K562 (cell line): ENCODE measurements at regions not wholly inside any gene's neighbourhood (a gene's known extent, or its start where the extent isn't known, plus 50 kb on each side); places are given as distances from the start of the nearest gene placed in this dataset.
"Not testable (repeated sequence)": the region's sequence is repeated elsewhere in the genome, so short reads cannot be mapped to it uniquely, and the experiment has no call there.

ENCODE experiments used
- ATAC-seq: fragments of 200-7000 bp; cut with Tn5 transposase; 3 replicates; pipeline ENCODE4 v1.9.1; 2020; ENCODE audit warnings: moderate library complexity
- BruUV-seq: library from RNA; stranded (reverse); fragments of 400-500 nt; replicated peaks from 2 replicates; lab custom pipeline; 2021; lab: Mats Ljungman, UMichigan
- CTCF ChIA-PET: fragments of 300-600 bp; formaldehyde crosslinking; extraction: SDS; loops from one replicate; lab custom pipeline; 2021; ENCODE audit warnings: low intra/inter-chr PET ratio; lab: Yijun Ruan, JAX
- POLR2A ChIA-PET: fragments of 300-600, 350-650 bp; sonication (Branson Sonifier 250); formaldehyde crosslinking; extraction: SDS; loops from one replicate; lab custom pipeline; 2021; ENCODE audit warnings: antibody characterized with exemption, inconsistent platforms; lab: Yijun Ruan, JAX
- DNase-seq, 4 experiments: peaks; one replicate each; pipeline versions ENCODE4 v3.0.0 to v3.0.0-alpha.2; 2011 to 2018; ENCODE audit warnings: low spot score in 3 of 4, mixed read lengths in 3 of 4; ENCODE audit errors: extremely low read depth in 1 of 4
- FAIRE-seq: peaks from 2 replicates; lab custom pipeline; 2011; peaks lifted over from hg19 to GRCh38; lab: Jason Lieb, UNC
- H2AFZ ChIP-seq: 2 replicates; pipeline ENCODE4 v1.6.0; 2011; ENCODE audit warnings: low read depth, low read length, control low read depth, inconsistent platforms
- H3K27ac ChIP-seq: fragments of 200-600 bp; 3 replicates; pipeline ENCODE4 v1.8.0; 2011; ENCODE audit warnings: low read depth, mild to moderate bottlenecking, control low read depth, inconsistent platforms, low read length, moderate library complexity, mixed read lengths; ENCODE audit errors: extremely low read depth
- H3K27me3 ChIP-seq, 2 experiments: fragments of 300-600 bp in 1 of 2; 2 replicates in 1 of 2; 3 replicates in 1 of 2; pipeline versions ENCODE4 v1.6.0 to v1.8.0; 2011; ENCODE audit warnings: inconsistent platforms in 2 of 2, low read length in 2 of 2, mild to moderate bottlenecking in 1 of 2, mixed read lengths in 1 of 2, moderate library complexity in 1 of 2; ENCODE audit not compliant: control insufficient read depth in 2 of 2, insufficient read depth in 2 of 2
- H3K36me3 ChIP-seq: fragments of 300-600 bp; 3 replicates; pipeline ENCODE4 v1.8.0; 2011; ENCODE audit warnings: mild to moderate bottlenecking, low read length, inconsistent platforms; ENCODE audit not compliant: control insufficient read depth, insufficient read depth
- H3K4me1 ChIP-seq, 2 experiments: fragments of 200-600 bp in 1 of 2; replicated peaks in 1 of 2; 2 replicates in 1 of 2; 3 replicates in 1 of 2; pipeline versions ENCODE4 v1.5.1 to v1.8.0; 2011; ENCODE audit warnings: inconsistent platforms in 2 of 2, low read length in 2 of 2, mild to moderate bottlenecking in 1 of 2, mixed read lengths in 1 of 2, moderate library complexity in 1 of 2; ENCODE audit not compliant: control insufficient read depth in 2 of 2, insufficient read depth in 2 of 2
- H3K4me2 ChIP-seq: 2 replicates; pipeline ENCODE4 v1.6.1; 2011; ENCODE audit warnings: low read length, control low read depth, inconsistent platforms, mixed read lengths; ENCODE audit not compliant: insufficient read depth
- H3K4me3 ChIP-seq: fragments of 200-600 bp; sonication (generic), shearing (Covaris generic); 2 replicates; pipeline ENCODE4 v1.5.1; 2016; ENCODE audit warnings: control low read depth, inconsistent platforms
- H3K79me2 ChIP-seq: fragments of 200-600 bp; 3 replicates; pipeline ENCODE4 v1.8.0; 2011; ENCODE audit warnings: low read length, inconsistent platforms; ENCODE audit not compliant: control insufficient read depth, insufficient read depth
- H3K9ac ChIP-seq, 2 experiments: 2 replicates each; pipeline versions ENCODE4 v1.6.0 to v1.6.1; 2011; ENCODE audit warnings: low read depth in 2 of 2, low read length in 2 of 2, control low read depth in 1 of 2, inconsistent platforms in 1 of 2, mild to moderate bottlenecking in 1 of 2, mixed read lengths in 1 of 2; ENCODE audit not compliant: insufficient read depth in 1 of 2
- H3K9me1 ChIP-seq: one replicate; pipeline ENCODE4 v1.6.0; 2011; ENCODE audit warnings: inconsistent platforms, mild to moderate bottlenecking, low read length, moderate library complexity; ENCODE audit not compliant: control insufficient read depth, insufficient read depth
- H3K9me3 ChIP-seq: replicated peaks from 2 replicates; pipeline ENCODE4 v1.5.1; 2011; ENCODE audit warnings: low read depth, low read length, inconsistent platforms; ENCODE audit not compliant: control insufficient read depth, insufficient read depth
- H4K20me1 ChIP-seq: replicated peaks from 2 replicates; pipeline ENCODE4 v1.6.1; 2011; ENCODE audit warnings: low read length, inconsistent platforms, mixed read lengths; ENCODE audit not compliant: control insufficient read depth, insufficient read depth
- ATF1 ChIP-seq, 2 experiments: fragments of 450-650 bp in 1 of 2; IDR thresholded peaks; 2 replicates each; pipeline ENCODE4 v1.6.1; 2016; ENCODE audit warnings: missing compliant biosample characterization in 1 of 2, missing genetic modification characterization in 1 of 2
- CBX8 ChIP-seq: fragments of 200-600 bp; sonication (generic); IDR thresholded peaks from 2 replicates; pipeline ENCODE4 v1.6.1; 2012; ENCODE audit warnings: borderline replicate concordance, mixed run types, low read depth, mild to moderate bottlenecking, moderate library complexity, mixed read lengths, low read length, control low read depth, inconsistent platforms; ENCODE audit not compliant: poor library complexity, severe bottlenecking; ENCODE audit errors: extremely low read depth
- LCOR ChIP-seq: sonication (generic); formaldehyde crosslinking; IDR thresholded peaks from 2 replicates; pipeline ENCODE4 v1.8.0; 2022; ENCODE audit warnings: mild to moderate bottlenecking, missing genetic modification reagents
- MCM5 ChIP-seq: fragments of 450-650 bp; IDR thresholded peaks from 2 replicates; pipeline ENCODE4 v1.6.1; 2016; ENCODE audit warnings: low read depth
- SMARCA4 ChIP-seq: fragments of 450-650 bp; IDR thresholded peaks from 2 replicates; pipeline ENCODE4 v1.6.1; 2016
- TARDBP ChIP-seq: fragments of 450-650 bp; IDR thresholded peaks from 2 replicates; pipeline ENCODE4 v1.6.1; 2016
- TGIF2 ChIP-seq: sonication (generic); formaldehyde crosslinking; IDR thresholded peaks from 2 replicates; pipeline ENCODE4 v1.8.1; 2022; ENCODE audit warnings: mild to moderate bottlenecking, missing genetic modification reagents, moderate library complexity
- XRCC4 ChIP-seq: IDR thresholded peaks from one replicate; pipeline ENCODE4 v1.6.1; 2011; ENCODE audit not compliant: insufficient read depth, insufficient read length; ENCODE audit errors: extremely low read depth
- ZNF57 ChIP-seq: fragments of 450-650 bp; formaldehyde crosslinking; IDR thresholded peaks from 2 replicates; pipeline ENCODE4 v1.4.0; 2020; ENCODE audit warnings: mild to moderate bottlenecking, moderate library complexity
- WGBS: fragments of 100-300 bp; shearing (Covaris generic); methylation state at CpG from one replicate; pipeline ENCODE4 v1.1.6; 2016; ENCODE audit warnings: low coverage, mixed read lengths; ENCODE audit not compliant: insufficient coverage; ENCODE audit errors: missing lambda C conversion rate; 5-methylcytosine and 5-hydroxymethylcytosine counted together
- in situ Hi-C: fragments of 300-500 bp; cut with MboI; formaldehyde crosslinking; loops from 4 replicates; pipeline ENCODE4 v1.15.0; 2018; ENCODE audit warnings: inconsistent platforms, mixed read lengths
- intact Hi-C: fragments of 100-400 bp; cut with micrococcal nuclease; formaldehyde crosslinking; loops from 2 replicates; pipeline ENCODE4 v1.14.2; 2022
- TF ChIP-seq, protein P1 (sequence below), 2 experiments: IDR thresholded peaks; 2 replicates each; pipeline ENCODE4 v1.6.1; 2012; ENCODE audit warnings: improper control_type of control experiment in 2 of 2, low read depth in 2 of 2, low read length in 2 of 2, borderline replicate concordance in 1 of 2

DNA sequence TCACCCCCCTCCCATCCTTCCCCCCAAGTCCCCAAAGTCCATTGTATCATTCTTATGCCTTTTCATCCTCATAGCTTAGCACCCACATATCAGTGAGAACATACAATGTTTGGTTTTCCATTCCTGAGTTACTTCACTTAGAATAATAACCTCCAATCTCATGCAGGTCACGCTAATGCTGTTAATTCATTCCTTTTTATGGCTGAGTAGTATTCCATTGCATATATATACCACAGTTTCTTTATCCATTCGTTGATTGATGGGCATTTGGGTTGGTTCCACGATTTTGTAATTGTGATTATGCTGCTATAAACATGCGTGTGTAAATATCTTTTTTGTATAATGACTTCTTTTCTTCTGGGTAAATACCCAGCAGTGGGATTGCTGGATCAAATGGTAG, 621.9 kb upstream of the NRP1 start:
- H3K27me3 ChIP-seq, CTCF ChIA-PET, H3K4me2 ChIP-seq, intact Hi-C loops, POLR2A ChIA-PET, H3K79me2 ChIP-seq, in situ Hi-C loops, DNase-seq, H3K9me3 ChIP-seq, H3K4me1 ChIP-seq, ATAC-seq, FAIRE-seq, BruUV-seq, H3K9me1 ChIP-seq, H2AFZ ChIP-seq, H4K20me1 ChIP-seq, H3K36me3 ChIP-seq, H3K4me3 ChIP-seq, H3K27ac ChIP-seq, H3K9ac ChIP-seq: not testable (repeated sequence)
- 0% methylated on average over 4 of the region's 4 CpGs for WGBS

DNA sequence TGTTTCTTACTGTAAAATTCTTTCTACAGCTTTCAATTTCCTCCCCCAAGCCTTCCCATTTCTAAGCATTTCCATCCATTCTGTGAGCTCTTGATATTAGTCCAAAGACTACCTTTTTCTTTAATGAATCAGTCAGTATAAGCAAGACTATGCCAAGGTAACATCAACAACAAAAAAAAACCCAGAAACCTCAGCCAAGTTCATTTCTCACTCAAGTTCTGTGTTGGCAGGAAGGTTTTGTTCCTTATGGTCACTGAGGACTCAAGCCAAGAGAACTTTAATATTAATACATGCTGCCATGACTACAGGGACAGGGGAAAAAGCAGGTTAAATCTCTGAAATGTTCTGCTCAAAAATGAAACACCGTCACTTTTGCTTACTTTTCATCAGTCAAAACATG, 621.2 kb upstream of the NRP1 start:
- no peak overlapping the region for H2AFZ ChIP-seq
- H3K27ac ChIP-seq, result no peak overlapping the region
- no TSS peak for BruUV-seq
- ATAC-seq (no peak), FAIRE-seq (no peak), DNase-seq (no peak)
- in situ Hi-C loops, result no loop called here
- H3K27me3 ChIP-seq, result no peaks in the 10 kb centered on the region
- no peaks in the 10 kb centered on the region for H3K79me2 ChIP-seq
- 0% methylated on average over 1 of the region's 1 CpG for WGBS
- H3K9ac ChIP-seq, result no peak overlapping the region
- intact Hi-C loops, result no loop called here
- ChIA-PET POLR2A (no interaction called here), CTCF (no interaction called here)
- no peaks in the 10 kb centered on the region for H3K4me1 ChIP-seq
- H3K4me2 ChIP-seq, result no peak overlapping the region
- H3K9me1 ChIP-seq, result no peaks in the 10 kb centered on the region
- H3K4me3 ChIP-seq, result no peak overlapping the region
- H3K36me3 ChIP-seq, result no peaks in the 10 kb centered on the region
- no peaks in the 10 kb centered on the region for H3K9me3 ChIP-seq
- TF ChIP-seq SMARCA4, result no peak
- TF ChIP-seq ZNF57 (CRISPR knock-in tag), result no peak
- no peak for TF ChIP-seq TGIF2 (CRISPR knock-in tag)
- TF ChIP-seq MCM5, result no peak
- no peak for TF ChIP-seq ATF1 (CRISPR knock-in tag; IDR thresholded peaks at IDR 0.05)
- no peak for TF ChIP-seq ATF1 (tag; IDR thresholded peaks at IDR 0.05)
- TF ChIP-seq XRCC4, result no peak
- TF ChIP-seq CBX8, result no peak
- TF ChIP-seq, protein P1, sequence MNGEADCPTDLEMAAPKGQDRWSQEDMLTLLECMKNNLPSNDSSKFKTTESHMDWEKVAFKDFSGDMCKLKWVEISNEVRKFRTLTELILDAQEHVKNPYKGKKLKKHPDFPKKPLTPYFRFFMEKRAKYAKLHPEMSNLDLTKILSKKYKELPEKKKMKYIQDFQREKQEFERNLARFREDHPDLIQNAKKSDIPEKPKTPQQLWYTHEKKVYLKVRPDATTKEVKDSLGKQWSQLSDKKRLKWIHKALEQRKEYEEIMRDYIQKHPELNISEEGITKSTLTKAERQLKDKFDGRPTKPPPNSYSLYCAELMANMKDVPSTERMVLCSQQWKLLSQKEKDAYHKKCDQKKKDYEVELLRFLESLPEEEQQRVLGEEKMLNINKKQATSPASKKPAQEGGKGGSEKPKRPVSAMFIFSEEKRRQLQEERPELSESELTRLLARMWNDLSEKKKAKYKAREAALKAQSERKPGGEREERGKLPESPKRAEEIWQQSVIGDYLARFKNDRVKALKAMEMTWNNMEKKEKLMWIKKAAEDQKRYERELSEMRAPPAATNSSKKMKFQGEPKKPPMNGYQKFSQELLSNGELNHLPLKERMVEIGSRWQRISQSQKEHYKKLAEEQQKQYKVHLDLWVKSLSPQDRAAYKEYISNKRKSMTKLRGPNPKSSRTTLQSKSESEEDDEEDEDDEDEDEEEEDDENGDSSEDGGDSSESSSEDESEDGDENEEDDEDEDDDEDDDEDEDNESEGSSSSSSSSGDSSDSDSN (IDR thresholded peaks at IDR 0.05; ENCODE audit: borderline replicate concordance in 1 of 2, low read depth in 2 of 2, low read length in 2 of 2), result no peak
- no peak for TF ChIP-seq LCOR (CRISPR knock-in tag)
- no peak for TF ChIP-seq TARDBP
- H4K20me1 ChIP-seq, result no peaks in the 10 kb centered on the region
